ENCODE measurements at regions not wholly inside any gene's neighbourhood (a gene's known extent, or its start where the extent isn't known, plus 50 kb on each side); places are given as distances from the start of the nearest gene placed in this dataset.

DNA sequence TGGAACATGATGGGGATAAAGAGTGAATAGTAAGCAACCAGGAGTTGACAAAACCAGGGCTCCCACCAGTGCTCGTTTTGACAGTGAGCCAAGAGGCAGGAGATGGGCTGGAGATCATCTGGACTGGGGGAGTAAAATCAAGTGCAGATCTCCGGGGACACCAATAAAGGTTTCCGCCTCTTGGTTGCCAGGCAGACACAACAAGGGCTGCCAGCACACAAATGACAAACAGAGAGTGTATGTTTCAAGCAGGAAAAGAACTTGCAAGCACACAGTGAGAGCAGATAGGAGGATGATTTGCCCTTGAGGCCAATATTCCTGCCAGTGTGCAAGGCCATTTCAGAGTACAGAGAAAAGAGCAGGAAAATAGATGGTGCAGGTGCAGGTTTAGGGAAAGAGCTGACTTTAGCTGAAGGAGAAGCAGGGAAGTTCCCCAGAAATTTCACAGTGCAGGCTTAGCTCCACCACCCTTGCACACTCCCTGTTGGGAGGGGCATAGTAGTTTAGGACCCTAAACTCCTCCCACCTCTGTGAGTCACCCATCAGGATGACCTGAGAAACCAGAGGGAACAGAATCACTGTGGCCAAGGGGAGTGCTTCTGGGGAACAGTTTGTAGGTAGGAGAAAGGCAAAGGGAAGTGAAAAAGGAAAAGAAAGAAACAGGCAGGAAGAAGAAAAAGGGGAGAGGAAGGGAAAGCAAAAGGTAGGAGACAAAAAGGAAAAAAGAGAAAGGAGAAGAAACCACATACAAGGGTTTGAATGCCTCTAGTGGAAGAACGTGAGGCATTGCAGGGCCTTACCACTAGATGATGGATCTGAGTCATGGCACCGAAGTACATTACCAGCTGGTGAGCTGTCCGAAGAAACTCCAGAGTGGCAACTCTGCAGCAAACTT, 404.4 kb downstream of the SLC6A15 start:
- peak; percentile 79 for DNase-seq (ENCODE audit: extremely low read depth, low read depth)
- TF ChIP-seq, protein P1, sequence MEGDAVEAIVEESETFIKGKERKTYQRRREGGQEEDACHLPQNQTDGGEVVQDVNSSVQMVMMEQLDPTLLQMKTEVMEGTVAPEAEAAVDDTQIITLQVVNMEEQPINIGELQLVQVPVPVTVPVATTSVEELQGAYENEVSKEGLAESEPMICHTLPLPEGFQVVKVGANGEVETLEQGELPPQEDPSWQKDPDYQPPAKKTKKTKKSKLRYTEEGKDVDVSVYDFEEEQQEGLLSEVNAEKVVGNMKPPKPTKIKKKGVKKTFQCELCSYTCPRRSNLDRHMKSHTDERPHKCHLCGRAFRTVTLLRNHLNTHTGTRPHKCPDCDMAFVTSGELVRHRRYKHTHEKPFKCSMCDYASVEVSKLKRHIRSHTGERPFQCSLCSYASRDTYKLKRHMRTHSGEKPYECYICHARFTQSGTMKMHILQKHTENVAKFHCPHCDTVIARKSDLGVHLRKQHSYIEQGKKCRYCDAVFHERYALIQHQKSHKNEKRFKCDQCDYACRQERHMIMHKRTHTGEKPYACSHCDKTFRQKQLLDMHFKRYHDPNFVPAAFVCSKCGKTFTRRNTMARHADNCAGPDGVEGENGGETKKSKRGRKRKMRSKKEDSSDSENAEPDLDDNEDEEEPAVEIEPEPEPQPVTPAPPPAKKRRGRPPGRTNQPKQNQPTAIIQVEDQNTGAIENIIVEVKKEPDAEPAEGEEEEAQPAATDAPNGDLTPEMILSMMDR (IDR thresholded peaks at IDR 0.05; ENCODE audit: low read depth, low read length, missing control alignments): peak; percentile 64
- H3K4me3 ChIP-seq (replicated peaks; ENCODE audit: low read depth, low read length): no peak overlapping the region

DNA sequence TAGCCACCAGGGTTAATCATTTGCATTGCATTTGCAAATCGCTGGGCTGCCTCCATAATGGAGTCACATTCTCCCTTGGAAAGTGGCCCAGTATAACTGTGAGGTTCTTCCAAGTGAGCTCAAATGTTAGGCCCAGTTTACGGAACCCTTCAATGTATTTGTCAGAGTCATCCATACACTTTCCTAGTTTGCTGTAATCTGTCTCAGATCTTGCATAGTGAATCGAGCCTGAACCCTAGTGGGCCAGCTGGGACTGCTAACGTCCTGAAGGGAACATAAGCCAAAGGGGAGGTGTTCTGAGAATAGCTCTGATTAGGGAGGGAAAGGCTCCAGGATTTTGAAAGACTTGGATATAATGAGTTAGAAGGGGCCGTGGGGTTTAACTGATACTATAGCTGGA, 406.3 kb downstream of the SLC6A15 start:
- H3K4me3 ChIP-seq (replicated peaks; ENCODE audit: low read depth, low read length): no peak overlapping the region
- DNase-seq (ENCODE audit: extremely low read depth, low read depth): no peak
- TF ChIP-seq, protein P1 (IDR thresholded peaks at IDR 0.05; ENCODE audit: low read depth, low read length, missing control alignments): no peak

DNA sequence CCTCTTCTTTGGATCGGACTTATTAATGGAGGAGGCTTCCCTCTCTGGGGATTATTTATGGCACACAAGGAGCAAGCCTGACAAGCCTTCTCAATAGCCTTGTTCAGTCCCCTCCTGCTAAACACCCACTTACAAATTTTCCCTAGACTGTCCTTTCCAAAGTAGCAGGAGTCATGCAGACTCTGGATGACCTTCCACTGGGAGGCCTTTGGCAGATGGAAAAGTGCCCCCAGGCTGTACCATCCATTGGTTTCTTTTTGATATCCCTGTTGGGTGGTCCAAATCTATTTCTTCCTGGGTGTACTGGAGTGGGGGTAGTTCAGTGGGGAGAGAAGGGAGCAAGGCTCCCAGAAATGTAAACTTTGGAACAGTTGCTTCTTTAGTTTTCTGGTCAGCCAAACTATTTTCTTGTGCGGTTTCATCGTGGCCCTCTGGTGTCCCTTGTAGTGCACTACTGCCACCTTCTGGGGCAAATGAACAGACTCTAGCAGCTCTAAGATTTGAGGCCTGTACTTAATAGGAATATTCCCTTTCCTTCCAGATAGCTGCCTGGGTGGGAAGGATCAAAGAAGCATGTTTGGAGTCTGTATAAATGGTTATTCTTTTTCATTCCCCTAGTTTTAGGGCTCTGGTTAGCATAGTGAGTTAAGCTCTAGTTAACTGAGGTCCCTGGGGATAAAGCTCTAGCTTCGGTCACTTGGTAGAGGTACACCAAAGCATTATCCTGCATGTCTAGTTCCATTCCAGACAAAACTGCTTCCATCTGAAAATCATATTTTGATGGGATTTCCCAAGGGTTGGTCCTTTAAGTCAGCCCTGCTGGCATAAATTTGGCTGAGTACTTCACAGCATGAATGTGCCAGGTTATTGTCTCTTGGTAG, 409.5 kb downstream of the SLC6A15 start:
- TF ChIP-seq, protein P1 (IDR thresholded peaks at IDR 0.05; ENCODE audit: low read depth, low read length, missing control alignments): peak; percentile 73
- no peak overlapping the region for H3K4me3 ChIP-seq (replicated peaks; ENCODE audit: low read depth, low read length)
- DNase-seq (ENCODE audit: extremely low read depth, low read depth): peak; percentile 44

DNA sequence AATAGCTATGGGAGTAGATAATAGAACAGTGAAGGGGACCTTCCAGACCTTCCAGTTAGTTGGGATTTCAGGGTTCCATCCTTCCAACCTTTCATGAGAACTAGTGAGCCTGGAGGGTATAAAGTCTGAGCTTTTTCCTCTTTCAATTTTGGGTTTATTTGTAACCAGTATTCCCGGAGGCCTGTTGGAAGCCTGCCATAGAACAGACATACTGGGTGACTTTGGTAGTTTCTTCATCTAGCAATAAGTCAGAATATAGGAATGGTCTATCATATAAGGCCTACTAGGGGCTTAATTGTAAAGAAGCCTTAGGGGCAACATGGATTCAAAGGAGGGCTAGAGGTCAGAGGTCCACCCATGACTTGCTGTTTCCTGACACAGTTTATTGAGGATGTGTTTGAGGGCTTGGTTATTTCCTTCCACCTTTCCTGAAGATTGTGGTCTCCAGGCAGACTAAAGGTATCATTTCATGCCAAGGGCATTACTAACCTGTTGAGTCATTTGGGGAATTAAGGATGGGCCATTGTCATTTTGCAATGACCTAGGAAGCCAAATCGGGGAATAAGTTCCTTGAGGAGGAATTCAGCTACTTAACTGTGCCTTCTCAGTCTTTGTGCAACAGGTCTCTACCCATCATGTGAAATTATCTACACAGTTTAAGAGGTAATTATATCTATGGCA, 410.3 kb downstream of the SLC6A15 start:
- H3K4me3 ChIP-seq (replicated peaks; ENCODE audit: low read depth, low read length): no peak overlapping the region
- no peak for DNase-seq (ENCODE audit: extremely low read depth, low read depth)
- TF ChIP-seq, protein P1 (IDR thresholded peaks at IDR 0.05; ENCODE audit: low read depth, low read length, missing control alignments): no peak

DNA sequence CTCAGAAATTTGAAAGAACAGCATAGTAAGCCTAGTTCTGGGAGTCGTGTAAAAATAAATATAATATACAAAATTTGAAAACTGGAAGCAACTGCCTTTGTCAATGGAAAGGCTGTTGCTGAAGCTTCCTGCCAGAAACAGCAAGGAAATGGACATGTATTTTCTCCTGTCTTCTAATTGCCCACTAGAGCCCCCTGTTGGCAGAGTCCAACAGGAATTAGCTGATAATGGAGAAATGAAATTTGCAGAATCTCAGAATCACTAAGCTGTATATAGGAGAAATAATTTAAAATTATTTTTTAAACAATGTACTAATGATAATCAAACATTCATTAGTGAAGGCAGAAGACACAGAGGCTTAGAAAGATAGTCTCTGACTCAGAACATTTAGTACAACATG, 414.8 kb downstream of the SLC6A15 start:
- DNase-seq (ENCODE audit: extremely low read depth, low read depth): no peak
- no peak overlapping the region for H3K4me3 ChIP-seq (replicated peaks; ENCODE audit: low read depth, low read length)
- TF ChIP-seq, protein P1 (IDR thresholded peaks at IDR 0.05; ENCODE audit: low read depth, low read length, missing control alignments): peak; percentile 50

GRCh38 chr12:84495711-84496110, 416.9 kb downstream of the SLC6A15 start:
- DNase-seq (ENCODE audit: extremely low read depth, low read depth): no peak
- no peak overlapping the region for H3K4me3 ChIP-seq (replicated peaks; ENCODE audit: low read depth, low read length)
- TF ChIP-seq, protein P1 (IDR thresholded peaks at IDR 0.05; ENCODE audit: low read depth, low read length, missing control alignments): no peak
